Stimulated activated CD4-positive, alpha-beta T cell treated with anti-CD3 and anti-CD28 coated beads, Interleukin-2, amount 100 ng/mL, for 4 hours (primary cell): ENCODE measurements at regions not wholly inside any gene's neighbourhood (a gene's known extent, or its start where the extent isn't known, plus 50 kb on each side); places are given as distances from the start of the nearest gene placed in this dataset.

ENCODE experiments used
- DNase-seq: peaks from one replicate; pipeline ENCODE4 v3.0.0-alpha.2; 2020; ENCODE audit warnings: low read depth

- no peak for DNase-seq
Observed at GRCh38 chr4:179836179-179837075, 2394.2 kb upstream of the AGA start.

- DNase-seq: no peak
Observed at GRCh38 chr4:179843370-179843769, 2399.8 kb upstream of the TENM3 start.

GRCh38 chr4:179855469-179855868, 2387.7 kb upstream of the TENM3 start:
- DNase-seq: no peak

- DNase-seq: no peak
Observed at GRCh38 chr4:179858221-179858620, 2385.0 kb upstream of the TENM3 start.

GRCh38 chr4:179867300-179867878, 2375.8 kb upstream of the TENM3 start:
- DNase-seq: no peak

- DNase-seq: no peak
Observed at GRCh38 chr4:179871726-179872125, 2371.5 kb upstream of the TENM3 start.

GRCh38 chr4:179872755-179873154, 2370.4 kb upstream of the TENM3 start:
- no peak for DNase-seq

- no peak for DNase-seq
Observed at GRCh38 chr4:179880756-179881155, 2362.4 kb upstream of the TENM3 start.

- no peak for DNase-seq
Observed at GRCh38 chr4:179894066-179894778, 2349.0 kb upstream of the TENM3 start.

GRCh38 chr4:179919587-179919986, 2323.6 kb upstream of the TENM3 start:
- DNase-seq: no peak

GRCh38 chr4:179927473-179927872, 2315.7 kb upstream of the TENM3 start:
- no peak for DNase-seq

- DNase-seq: no peak
Observed at GRCh38 chr4:179941911-179942310, 2301.3 kb upstream of the TENM3 start.

GRCh38 chr4:179976777-179977176, 2266.4 kb upstream of the TENM3 start:
- DNase-seq: no peak

GRCh38 chr4:179977378-179977777, 2265.8 kb upstream of the TENM3 start:
- DNase-seq: no peak

- DNase-seq: no peak
Observed at GRCh38 chr4:179981161-179981560, 2262.0 kb upstream of the TENM3 start.

- no peak for DNase-seq
Observed at GRCh38 chr4:179989975-179990374, 2253.2 kb upstream of the TENM3 start.

GRCh38 chr4:180009316-180009715, 2233.9 kb upstream of the TENM3 start:
- DNase-seq: no peak

GRCh38 chr4:180028682-180029081, 2214.5 kb upstream of the TENM3 start:
- no peak for DNase-seq

- DNase-seq: no peak
Observed at GRCh38 chr4:180031330-180031729, 2211.9 kb upstream of the TENM3 start.

- no peak for DNase-seq
Observed at GRCh38 chr4:180041576-180041975, 2201.6 kb upstream of the TENM3 start.

GRCh38 chr4:180052629-180053028, 2190.6 kb upstream of the TENM3 start:
- DNase-seq: no peak

- no peak for DNase-seq
Observed at GRCh38 chr4:180054291-180054690, 2188.9 kb upstream of the TENM3 start.

GRCh38 chr4:180057299-180057721, 2185.9 kb upstream of the TENM3 start:
- no peak for DNase-seq
